Activated naive CD4-positive, alpha-beta T cell treated with anti-CD3 and anti-CD28 coated beads for 36 hours (primary cell): ENCODE measurements at regions not wholly inside any gene's neighbourhood (a gene's known extent, or its start where the extent isn't known, plus 50 kb on each side); places are given as distances from the start of the nearest gene placed in this dataset.
"Not testable (repeated sequence)": the region's sequence is repeated elsewhere in the genome, so short reads cannot be mapped to it uniquely, and the experiment has no call there.

ENCODE experiments used
- CTCF ChIA-PET: fragments of 350-600 bp; sonication (Branson Sonifier 250); formaldehyde crosslinking; loops from one replicate; lab custom pipeline; 2021; ENCODE audit warnings: antibody characterized with exemption; lab: Charles Lee
- DNase-seq: peaks from one replicate; pipeline ENCODE4 v3.0.0-alpha.2; 2020
- H3K27ac Mint-ChIP-seq: one replicate; pipeline ENCODE4 v1.8.0; 2021; ENCODE audit warnings: mild to moderate bottlenecking, mixed read lengths
- H3K27me3 Mint-ChIP-seq: one replicate; pipeline ENCODE4 v1.8.0; 2021; ENCODE audit warnings: low read depth, mixed read lengths
- H3K36me3 Mint-ChIP-seq: one replicate; pipeline ENCODE4 v1.8.0; 2021; ENCODE audit warnings: low read depth, mixed read lengths
- H3K4me1 Mint-ChIP-seq: one replicate; pipeline ENCODE4 v1.8.0; 2021; ENCODE audit warnings: low read depth, mixed read lengths
- H3K4me3 Mint-ChIP-seq: one replicate; pipeline ENCODE4 v1.8.0; 2021; ENCODE audit warnings: mild to moderate bottlenecking, moderate library complexity, mixed read lengths
- H3K9me3 Mint-ChIP-seq: one replicate; pipeline ENCODE4 v1.8.0; 2021; ENCODE audit warnings: mixed read lengths
- intact Hi-C: fragments of 100-400 bp; cut with micrococcal nuclease; formaldehyde crosslinking; loops from one replicate; pipeline ENCODE4 v1.15.1; 2023

DNA sequence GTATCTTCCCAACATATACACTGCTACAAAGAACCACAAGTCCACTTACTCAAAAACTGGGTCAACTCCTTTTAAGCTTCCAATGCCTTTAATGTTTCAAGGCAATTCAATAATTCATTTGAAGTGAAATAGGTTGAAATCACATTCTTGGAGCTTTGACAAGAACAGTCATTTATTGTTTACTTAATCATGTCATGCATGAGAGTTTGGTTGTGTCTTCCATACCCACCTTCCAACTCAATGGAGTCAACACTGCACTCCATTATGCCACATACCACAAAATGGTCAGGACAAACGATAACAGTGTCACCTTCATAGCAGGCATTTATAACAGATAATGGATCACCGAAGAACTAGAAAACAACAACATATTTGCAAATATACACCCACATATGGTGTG, 506.3 kb downstream of the UQCRFS1 start:
- Mint-ChIP-seq H3K36me3 (no peaks in the 10 kb centered on the region), H3K27me3 (peaks cover 7% of the 10 kb centered on the region), H3K9me3 (no peaks in the 10 kb centered on the region), H3K4me1 (no peaks in the 10 kb centered on the region), H3K27ac (no peak overlapping the region), H3K4me3 (no peak overlapping the region)
- DNase-seq, result no peak
- intact Hi-C loops, result no loop called here
- CTCF ChIA-PET, result no interaction called here

DNA sequence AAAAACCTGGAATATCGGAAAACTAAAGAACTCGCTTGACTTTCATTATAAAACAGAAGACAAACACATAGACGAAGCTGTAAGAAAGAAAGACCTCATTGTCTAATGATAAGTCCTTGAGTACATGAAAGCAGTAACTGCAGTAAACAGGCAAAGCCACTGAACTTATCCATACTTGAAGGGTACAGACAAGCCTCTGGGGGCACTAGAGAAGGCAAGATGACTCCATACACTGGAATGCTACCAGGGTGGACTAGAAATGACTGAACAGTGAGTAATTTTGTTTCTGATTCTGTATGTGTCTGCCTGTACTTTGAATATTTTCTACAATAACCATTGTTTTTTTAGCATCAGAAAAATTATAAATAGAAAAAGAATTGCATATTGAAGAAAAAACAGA, 507.9 kb downstream of the UQCRFS1 start:
- Mint-ChIP-seq H3K27ac (no peak overlapping the region), H3K36me3 (no peaks in the 10 kb centered on the region), H3K4me1 (no peaks in the 10 kb centered on the region), H3K9me3 (no peaks in the 10 kb centered on the region), H3K4me3 (no peak overlapping the region), H3K27me3 (peaks cover 7% of the 10 kb centered on the region)
- CTCF ChIA-PET, result no interaction called here
- DNase-seq, result no peak
- intact Hi-C loops, result no loop called here

DNA sequence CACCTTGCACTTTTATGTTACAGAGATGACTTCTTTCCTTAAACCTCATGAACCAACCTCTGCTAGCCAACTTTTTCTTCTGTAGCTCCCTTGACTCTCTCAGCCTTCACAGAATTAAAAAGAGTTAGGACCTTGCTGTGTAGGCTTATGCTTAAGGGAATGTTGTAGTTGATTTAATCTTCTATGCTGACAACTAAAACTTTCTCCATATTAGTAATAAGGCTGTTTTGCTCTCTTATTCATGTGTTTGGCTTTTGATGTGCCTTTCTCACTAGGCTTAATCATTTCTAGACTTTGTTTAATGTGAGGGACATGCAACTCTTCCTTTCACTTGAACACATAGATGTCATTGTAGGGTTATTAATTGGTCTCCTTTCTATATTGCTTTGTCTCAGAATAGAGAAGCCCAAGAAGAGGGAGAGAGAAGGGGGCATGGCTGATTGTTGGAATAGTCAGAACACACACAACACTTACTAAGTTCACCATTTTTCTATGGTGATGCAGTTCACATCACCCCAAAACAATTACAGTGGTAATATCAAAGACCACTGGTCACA, 509.5 kb downstream of the UQCRFS1 start:
- Mint-ChIP-seq H3K36me3 (no peaks in the 10 kb centered on the region), H3K4me1 (no peaks in the 10 kb centered on the region), H3K9me3 (no peaks in the 10 kb centered on the region), H3K27ac (no peak overlapping the region), H3K27me3 (peaks cover 3% of the 10 kb centered on the region), H3K4me3 (no peak overlapping the region)
- intact Hi-C loops, result no loop called here
- no peak for DNase-seq
- CTCF ChIA-PET, result no interaction called here

DNA sequence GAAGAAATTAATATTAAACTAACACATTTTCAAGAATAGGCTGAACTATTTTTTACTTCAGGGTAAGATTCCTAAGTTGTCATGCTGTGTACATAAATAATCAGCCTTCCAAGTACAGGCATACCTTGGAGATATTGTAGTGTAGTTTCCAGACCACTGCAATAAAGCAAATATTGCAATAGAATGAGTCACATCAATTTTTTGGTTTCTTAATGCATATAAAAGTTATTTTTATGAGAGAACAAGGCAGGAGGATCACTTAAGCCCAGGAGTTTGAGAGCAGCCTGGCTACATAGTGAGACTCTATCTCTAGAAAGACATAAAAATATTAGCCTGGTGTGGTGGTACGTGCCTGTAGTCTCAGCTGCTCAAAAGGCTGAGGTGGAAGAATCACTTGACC, 511.5 kb downstream of the UQCRFS1 start:
- no peak for DNase-seq
- no peaks in the 10 kb centered on the region for H3K36me3 Mint-ChIP-seq
- H3K27me3 Mint-ChIP-seq, result peaks cover 3% of the 10 kb centered on the region
- no peaks in the 10 kb centered on the region for H3K4me1 Mint-ChIP-seq
- no peaks in the 10 kb centered on the region for H3K9me3 Mint-ChIP-seq
- CTCF ChIA-PET, result interaction anchor here (0.5 kb wide), 1 partner anchor 735 kb away, joined by 3 read pairs; no protein-coding TSS in a partner anchor
- no peak overlapping the region for H3K27ac Mint-ChIP-seq
- H3K4me3 Mint-ChIP-seq, result no peak overlapping the region
- intact Hi-C loops, result no loop called here

DNA sequence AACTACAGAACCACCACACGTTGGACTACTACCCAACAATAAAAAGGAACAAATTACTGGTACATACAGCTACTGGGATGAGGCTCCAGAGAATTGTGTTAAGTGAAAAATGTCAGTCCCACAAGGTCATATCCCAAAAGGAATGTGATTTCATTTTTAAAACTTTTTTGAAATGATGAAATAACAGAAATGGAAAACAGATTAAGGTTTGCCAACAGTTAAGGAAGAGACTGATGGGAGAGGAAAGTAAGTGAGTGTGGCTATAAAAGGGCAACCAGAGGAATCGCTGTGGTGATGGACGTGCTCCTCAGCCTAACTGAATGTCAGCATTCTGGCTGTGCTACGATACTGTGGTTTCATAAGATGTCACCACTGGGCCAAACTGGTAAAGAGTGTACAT, 512.8 kb downstream of the UQCRFS1 start:
- Mint-ChIP-seq H3K36me3 (no peaks in the 10 kb centered on the region), H3K27ac (no peak overlapping the region), H3K4me3 (no peak overlapping the region), H3K27me3 (peaks cover 6% of the 10 kb centered on the region), H3K4me1 (no peaks in the 10 kb centered on the region), H3K9me3 (no peaks in the 10 kb centered on the region)
- DNase-seq, result no peak
- intact Hi-C loops, result no loop called here
- CTCF ChIA-PET, result no interaction called here

DNA sequence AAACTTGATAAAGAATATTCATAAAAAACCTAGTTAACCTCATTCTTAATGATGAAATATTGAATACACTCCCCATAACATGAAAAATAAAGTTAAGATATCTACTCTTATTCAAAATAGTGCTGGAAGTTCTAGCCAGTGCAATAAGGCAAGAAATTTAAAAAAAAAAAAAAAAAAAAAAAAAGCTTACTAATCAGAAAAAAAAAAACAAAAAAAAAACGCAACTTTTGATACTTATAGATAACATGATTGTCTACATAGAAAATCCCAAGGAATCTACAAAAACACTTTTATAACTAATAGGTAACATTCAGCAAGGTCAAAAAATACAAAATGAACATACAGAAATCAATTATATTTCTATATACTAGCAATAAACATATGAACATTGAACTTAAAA, 515.6 kb downstream of the UQCRFS1 start:
- intact Hi-C loops, result no loop called here
- no peak overlapping the region for H3K27ac Mint-ChIP-seq
- CTCF ChIA-PET, result interaction anchor here (0.7 kb wide), 1 partner anchor 914 kb away, joined by 4 read pairs; no protein-coding TSS in a partner anchor
- no peak overlapping the region for H3K4me3 Mint-ChIP-seq
- no peaks in the 10 kb centered on the region for H3K36me3 Mint-ChIP-seq
- no peaks in the 10 kb centered on the region for H3K9me3 Mint-ChIP-seq
- H3K27me3 Mint-ChIP-seq, result peaks cover 5% of the 10 kb centered on the region
- H3K4me1 Mint-ChIP-seq, result no peaks in the 10 kb centered on the region
- DNase-seq, result no peak

DNA sequence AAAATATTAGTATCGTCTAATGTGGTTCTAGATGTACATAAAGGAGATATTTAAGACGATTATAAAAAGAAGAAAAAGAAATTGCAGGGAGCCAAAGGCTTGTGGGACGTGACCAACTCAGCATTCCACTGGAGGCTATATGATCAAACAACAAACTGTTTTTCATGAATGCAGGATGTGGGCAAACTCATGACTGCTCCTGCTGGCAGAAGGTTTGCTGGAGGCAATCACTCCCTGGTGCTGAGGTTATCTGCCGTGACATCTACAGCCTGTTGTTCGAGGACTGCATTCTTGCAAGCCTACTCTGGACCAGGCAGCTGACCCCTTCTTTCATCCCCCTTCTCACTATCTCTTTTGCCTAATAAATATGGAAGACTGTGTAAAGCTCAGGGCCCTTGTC, 518.1 kb downstream of the UQCRFS1 start:
- Mint-ChIP-seq H3K4me3 (no peak overlapping the region), H3K27me3 (peaks cover 5% of the 10 kb centered on the region), H3K36me3 (no peaks in the 10 kb centered on the region), H3K4me1 (no peaks in the 10 kb centered on the region), H3K27ac (no peak overlapping the region), H3K9me3 (no peaks in the 10 kb centered on the region)
- CTCF ChIA-PET, result no interaction called here
- intact Hi-C loops, result no loop called here
- DNase-seq, result no peak

DNA sequence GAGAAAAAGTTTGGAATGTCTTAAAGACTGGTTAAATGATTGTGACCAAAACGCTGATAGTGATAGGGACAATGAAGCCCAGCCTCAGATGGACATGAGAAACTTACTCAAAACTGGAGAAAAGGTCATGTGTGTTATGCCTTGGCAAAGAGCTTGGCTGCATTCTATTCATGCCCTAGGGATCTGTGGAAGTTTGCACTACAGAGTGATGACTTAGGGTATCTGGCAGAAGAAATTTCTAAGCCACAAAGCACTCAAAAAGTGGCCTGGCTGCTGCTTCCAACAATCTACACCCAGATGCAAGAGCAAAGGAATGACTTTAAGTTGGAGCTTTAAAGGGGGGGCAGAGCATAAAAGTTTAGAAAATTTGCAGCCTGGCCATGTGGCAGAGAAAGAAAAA, 521.3 kb downstream of the UQCRFS1 start:
- H3K36me3 Mint-ChIP-seq, result no peaks in the 10 kb centered on the region
- CTCF ChIA-PET, result no interaction called here
- intact Hi-C loops, result no loop called here

DNA sequence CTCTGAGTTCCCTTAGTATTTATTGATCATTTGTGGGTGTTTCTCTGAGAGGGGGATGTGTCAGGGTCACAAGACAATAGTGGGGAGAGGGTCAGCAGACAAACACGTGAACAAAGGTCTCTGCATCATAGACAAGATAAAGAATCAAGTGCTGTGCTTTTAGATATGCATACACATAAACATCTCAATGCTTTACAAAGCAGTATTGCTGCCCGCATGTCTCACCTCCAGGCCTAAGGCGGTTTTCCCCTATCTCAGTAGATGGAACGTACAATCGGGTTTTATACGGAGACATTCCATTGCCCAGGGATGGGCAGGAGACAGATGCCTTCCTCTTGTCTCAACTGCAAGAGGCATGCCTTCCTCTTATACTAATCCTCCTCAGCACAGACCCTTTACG, 523.5 kb downstream of the UQCRFS1 start:
- H3K9me3 Mint-ChIP-seq, H3K27ac Mint-ChIP-seq, H3K4me3 Mint-ChIP-seq, H3K27me3 Mint-ChIP-seq, CTCF ChIA-PET, intact Hi-C loops, H3K4me1 Mint-ChIP-seq, DNase-seq, H3K36me3 Mint-ChIP-seq: not testable (repeated sequence)

More for the DNA sequence above, 521.3 kb downstream of the UQCRFS1 start:
- no peak overlapping the region for H3K4me3 Mint-ChIP-seq
- H3K4me1 Mint-ChIP-seq, result no peaks in the 10 kb centered on the region
- no peak overlapping the region for H3K27ac Mint-ChIP-seq
- H3K27me3 Mint-ChIP-seq, result peaks cover 5% of the 10 kb centered on the region
- no peaks in the 10 kb centered on the region for H3K9me3 Mint-ChIP-seq
- DNase-seq, result no peak

DNA sequence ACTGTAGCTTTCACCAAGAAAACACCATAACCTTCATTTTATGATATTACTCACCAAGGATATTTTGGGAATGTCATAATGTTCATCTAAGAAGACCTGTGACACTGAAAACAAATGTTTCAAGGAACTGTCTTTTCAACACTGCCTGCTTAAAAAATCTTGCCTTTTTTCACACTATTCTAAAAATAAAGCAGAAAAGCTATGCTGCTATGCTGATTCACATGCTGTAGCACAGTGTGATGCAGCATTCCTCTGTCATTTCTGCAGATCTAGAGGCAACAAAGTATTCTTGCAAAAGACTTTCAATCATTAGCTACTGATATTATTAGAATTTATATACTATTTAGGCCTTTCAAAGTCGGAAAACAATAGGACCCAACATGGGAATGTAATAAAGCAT, 525.7 kb downstream of the UQCRFS1 start:
- intact Hi-C loops, result no loop called here
- H3K4me3 Mint-ChIP-seq, result no peak overlapping the region
- peaks cover 6% of the 10 kb centered on the region for H3K9me3 Mint-ChIP-seq
- DNase-seq, result no peak
- H3K36me3 Mint-ChIP-seq, result no peaks in the 10 kb centered on the region
- no peaks in the 10 kb centered on the region for H3K4me1 Mint-ChIP-seq
- no peak overlapping the region for H3K27ac Mint-ChIP-seq
- CTCF ChIA-PET, result interaction anchor here (1.2 kb wide), 1 partner anchor 23 kb away, joined by 4 read pairs; no protein-coding TSS in a partner anchor
- H3K27me3 Mint-ChIP-seq, result peaks cover 3% of the 10 kb centered on the region

DNA sequence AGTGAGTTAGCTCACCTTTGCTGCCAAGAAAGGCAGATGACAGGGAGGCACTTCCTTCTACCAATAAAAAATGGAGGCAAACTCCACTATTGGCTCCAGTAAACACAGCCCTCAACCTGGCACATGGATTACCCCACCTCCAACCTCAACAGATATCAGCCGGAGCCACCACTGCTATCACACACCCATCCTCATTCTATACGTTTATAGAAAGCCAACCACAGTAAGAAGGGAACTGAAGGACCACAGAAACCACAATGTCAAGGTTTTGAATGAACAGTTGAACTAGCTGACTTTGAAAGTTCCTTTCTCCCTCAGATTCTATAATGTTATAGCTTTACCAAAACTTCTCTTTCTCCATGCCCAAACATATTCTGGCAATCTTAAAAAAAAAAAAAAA, 526.2 kb downstream of the UQCRFS1 start:
- intact Hi-C loops, result no loop called here
- Mint-ChIP-seq H3K4me1 (no peaks in the 10 kb centered on the region), H3K27ac (no peak overlapping the region), H3K36me3 (no peaks in the 10 kb centered on the region), H3K4me3 (no peak overlapping the region), H3K27me3 (peaks cover 3% of the 10 kb centered on the region), H3K9me3 (peaks cover 6% of the 10 kb centered on the region)
- DNase-seq, result no peak
- CTCF ChIA-PET, result interaction anchor here (0.7 to 1.2 kb wide), 2 partner anchors 24 to 847 kb away, joined by 3 to 4 read pairs; no protein-coding TSS in a partner anchor

DNA sequence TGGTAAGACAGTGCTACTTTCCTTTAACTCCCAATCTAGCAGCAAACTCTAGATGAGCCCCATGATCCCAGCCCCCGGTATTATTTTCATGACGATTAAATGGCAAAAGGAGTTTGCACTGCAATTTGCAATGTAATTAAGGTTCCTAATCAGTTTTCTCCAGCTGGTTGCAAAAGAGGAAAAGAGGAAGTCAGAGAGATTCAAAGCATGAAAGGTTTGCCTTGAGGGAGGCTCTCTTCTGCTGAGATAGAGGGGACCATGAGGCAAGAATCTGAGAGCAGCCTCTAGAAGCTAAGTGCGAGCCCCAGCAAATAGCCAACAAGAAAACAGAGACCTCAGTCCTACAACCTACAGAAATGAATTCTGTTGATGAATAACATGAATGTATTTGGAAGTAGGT, 527.1 kb downstream of the UQCRFS1 start:
- no peaks in the 10 kb centered on the region for H3K36me3 Mint-ChIP-seq
- DNase-seq, result no peak
- intact Hi-C loops, result no loop called here
- no peak overlapping the region for H3K4me3 Mint-ChIP-seq
- H3K4me1 Mint-ChIP-seq, result no peaks in the 10 kb centered on the region
- no peak overlapping the region for H3K27ac Mint-ChIP-seq
- H3K27me3 Mint-ChIP-seq, result peaks cover 3% of the 10 kb centered on the region
- CTCF ChIA-PET, result no interaction called here
- peaks cover 6% of the 10 kb centered on the region for H3K9me3 Mint-ChIP-seq

DNA sequence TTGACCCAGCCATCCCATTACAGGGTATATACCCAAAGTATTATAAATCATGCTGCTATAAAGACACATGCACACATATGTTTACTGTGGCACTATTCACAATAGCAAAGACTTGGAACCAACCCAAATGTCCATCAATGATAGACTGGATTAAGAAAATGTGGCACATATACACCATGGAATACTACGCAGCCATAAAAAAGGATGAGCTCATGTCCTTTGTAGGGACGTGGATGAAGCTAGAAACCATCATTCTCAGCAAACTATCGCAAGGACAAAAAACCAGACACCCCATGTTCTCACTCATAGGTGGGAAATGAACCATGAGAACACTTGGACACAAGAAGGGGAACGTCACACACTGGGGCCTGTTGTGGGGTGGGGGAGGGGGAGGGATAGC, 527.9 kb downstream of the UQCRFS1 start:
- H3K27ac Mint-ChIP-seq, intact Hi-C loops: not testable (repeated sequence)

More for the DNA sequence above, 527.9 kb downstream of the UQCRFS1 start:
- H3K4me3 Mint-ChIP-seq, H3K9me3 Mint-ChIP-seq, H3K36me3 Mint-ChIP-seq, CTCF ChIA-PET, DNase-seq, H3K4me1 Mint-ChIP-seq, H3K27me3 Mint-ChIP-seq: not testable (repeated sequence)
